Neural cell (in vitro differentiated cells): ENCODE measurements at regions not wholly inside any gene's neighbourhood (a gene's known extent, or its start where the extent isn't known, plus 50 kb on each side); places are given as distances from the start of the nearest gene placed in this dataset.

Experiments
- EP300 ChIP-seq: fragments of 450-650 bp; conservative IDR thresholded peaks from 2 replicates; pipeline ENCODE4 v1.6.1; 2014; ENCODE audit warnings: antibody characterized with exemption, mild to moderate bottlenecking, moderate library complexity; ENCODE audit not compliant: poor library complexity, severe bottlenecking
- EZH2 ChIP-seq: fragments of 200-600, 300-800 bp; shearing (Covaris generic), sonication (generic); IDR thresholded peaks from 2 replicates; pipeline ENCODE4 v1.6.1; 2014; ENCODE audit warnings: antibody characterized with exemption, low read length, borderline replicate concordance, mild to moderate bottlenecking; ENCODE audit not compliant: insufficient read depth, poor library complexity, severe bottlenecking
- MXI1 ChIP-seq: fragments of 450-650 bp; conservative IDR thresholded peaks from 2 replicates; pipeline ENCODE4 v1.6.1; 2014; ENCODE audit warnings: antibody characterized with exemption, mild to moderate bottlenecking; ENCODE audit not compliant: poor library complexity, severe bottlenecking
- POLR2AphosphoS5 ChIP-seq: IDR thresholded peaks from 2 replicates; pipeline ENCODE4 v1.6.1; 2012
- RAD21 ChIP-seq: fragments of 450-650 bp; conservative IDR thresholded peaks from 2 replicates; pipeline ENCODE4 v1.6.1; 2014; ENCODE audit warnings: antibody characterized with exemption, mild to moderate bottlenecking, moderate library complexity
- REST ChIP-seq: IDR thresholded peaks from 2 replicates; pipeline ENCODE4 v1.6.1; 2012; ENCODE audit warnings: borderline replicate concordance
- SMC3 ChIP-seq: fragments of 450-650 bp; conservative IDR thresholded peaks from 2 replicates; pipeline ENCODE4 v1.6.1; 2014; ENCODE audit warnings: antibody characterized with exemption, mild to moderate bottlenecking, moderate library complexity; ENCODE audit not compliant: poor library complexity
- TAF1 ChIP-seq: IDR thresholded peaks from 2 replicates; pipeline ENCODE4 v1.6.1; 2012; ENCODE audit warnings: low read depth
- TF ChIP-seq, protein P1 (sequence below): fragments of 450-650 bp; IDR thresholded peaks from 2 replicates; pipeline ENCODE4 v1.5.1; 2014; ENCODE audit warnings: antibody characterized with exemption, mild to moderate bottlenecking, moderate library complexity; ENCODE audit not compliant: poor library complexity, severe bottlenecking

GRCh38 chr9:134258828-134259546 lies 67.3 kb upstream of the RXRA start:
- TF ChIP-seq EZH2 (no peak), TAF1 (no peak), POLR2AphosphoS5 (no peak), REST (no peak), MXI1 (no peak), EP300 (no peak), SMC3 (no peak), RAD21 (no peak)
- TF ChIP-seq, protein P1, sequence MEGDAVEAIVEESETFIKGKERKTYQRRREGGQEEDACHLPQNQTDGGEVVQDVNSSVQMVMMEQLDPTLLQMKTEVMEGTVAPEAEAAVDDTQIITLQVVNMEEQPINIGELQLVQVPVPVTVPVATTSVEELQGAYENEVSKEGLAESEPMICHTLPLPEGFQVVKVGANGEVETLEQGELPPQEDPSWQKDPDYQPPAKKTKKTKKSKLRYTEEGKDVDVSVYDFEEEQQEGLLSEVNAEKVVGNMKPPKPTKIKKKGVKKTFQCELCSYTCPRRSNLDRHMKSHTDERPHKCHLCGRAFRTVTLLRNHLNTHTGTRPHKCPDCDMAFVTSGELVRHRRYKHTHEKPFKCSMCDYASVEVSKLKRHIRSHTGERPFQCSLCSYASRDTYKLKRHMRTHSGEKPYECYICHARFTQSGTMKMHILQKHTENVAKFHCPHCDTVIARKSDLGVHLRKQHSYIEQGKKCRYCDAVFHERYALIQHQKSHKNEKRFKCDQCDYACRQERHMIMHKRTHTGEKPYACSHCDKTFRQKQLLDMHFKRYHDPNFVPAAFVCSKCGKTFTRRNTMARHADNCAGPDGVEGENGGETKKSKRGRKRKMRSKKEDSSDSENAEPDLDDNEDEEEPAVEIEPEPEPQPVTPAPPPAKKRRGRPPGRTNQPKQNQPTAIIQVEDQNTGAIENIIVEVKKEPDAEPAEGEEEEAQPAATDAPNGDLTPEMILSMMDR = no peak
